GM12875 (cell line): ENCODE measurements at regions not wholly inside any gene's neighbourhood (a gene's known extent, or its start where the extent isn't known, plus 50 kb on each side); places are given as distances from the start of the nearest gene placed in this dataset.

ENCODE experiments used
- H3K4me3 ChIP-seq: one replicate; pipeline ENCODE4 v1.5.1; 2011; ENCODE audit warnings: low read depth, low read length, control low read depth
- TF ChIP-seq, protein P1 (sequence below): IDR thresholded peaks from 2 replicates; pipeline ENCODE4 v1.5.1; 2011; ENCODE audit warnings: low read depth, mild to moderate bottlenecking, control low read depth, inconsistent platforms, low read length, moderate library complexity, borderline replicate concordance; ENCODE audit not compliant: insufficient read depth

DNA sequence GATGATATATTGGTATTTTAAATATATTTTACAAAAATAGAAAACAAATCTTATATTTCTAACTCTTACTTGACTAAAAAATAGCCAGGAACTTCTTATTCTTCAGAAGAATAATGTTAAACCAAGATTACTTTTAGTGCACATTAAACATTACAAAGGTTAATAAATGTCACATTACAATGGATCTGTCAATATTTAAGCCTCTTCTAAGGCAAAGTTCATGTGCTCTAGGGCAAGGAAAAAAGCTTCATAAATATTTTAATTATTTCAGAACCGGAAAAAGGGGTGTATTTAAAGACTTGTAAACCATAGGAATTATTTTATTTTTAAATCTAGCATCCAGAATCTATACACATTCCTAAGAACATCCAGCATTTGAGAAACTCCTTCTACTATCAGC lies 166.9 kb upstream of the ROBO2 start:
- TF ChIP-seq, protein P1, sequence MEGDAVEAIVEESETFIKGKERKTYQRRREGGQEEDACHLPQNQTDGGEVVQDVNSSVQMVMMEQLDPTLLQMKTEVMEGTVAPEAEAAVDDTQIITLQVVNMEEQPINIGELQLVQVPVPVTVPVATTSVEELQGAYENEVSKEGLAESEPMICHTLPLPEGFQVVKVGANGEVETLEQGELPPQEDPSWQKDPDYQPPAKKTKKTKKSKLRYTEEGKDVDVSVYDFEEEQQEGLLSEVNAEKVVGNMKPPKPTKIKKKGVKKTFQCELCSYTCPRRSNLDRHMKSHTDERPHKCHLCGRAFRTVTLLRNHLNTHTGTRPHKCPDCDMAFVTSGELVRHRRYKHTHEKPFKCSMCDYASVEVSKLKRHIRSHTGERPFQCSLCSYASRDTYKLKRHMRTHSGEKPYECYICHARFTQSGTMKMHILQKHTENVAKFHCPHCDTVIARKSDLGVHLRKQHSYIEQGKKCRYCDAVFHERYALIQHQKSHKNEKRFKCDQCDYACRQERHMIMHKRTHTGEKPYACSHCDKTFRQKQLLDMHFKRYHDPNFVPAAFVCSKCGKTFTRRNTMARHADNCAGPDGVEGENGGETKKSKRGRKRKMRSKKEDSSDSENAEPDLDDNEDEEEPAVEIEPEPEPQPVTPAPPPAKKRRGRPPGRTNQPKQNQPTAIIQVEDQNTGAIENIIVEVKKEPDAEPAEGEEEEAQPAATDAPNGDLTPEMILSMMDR, result no peak
- H3K4me3 ChIP-seq, result no peak overlapping the region

DNA sequence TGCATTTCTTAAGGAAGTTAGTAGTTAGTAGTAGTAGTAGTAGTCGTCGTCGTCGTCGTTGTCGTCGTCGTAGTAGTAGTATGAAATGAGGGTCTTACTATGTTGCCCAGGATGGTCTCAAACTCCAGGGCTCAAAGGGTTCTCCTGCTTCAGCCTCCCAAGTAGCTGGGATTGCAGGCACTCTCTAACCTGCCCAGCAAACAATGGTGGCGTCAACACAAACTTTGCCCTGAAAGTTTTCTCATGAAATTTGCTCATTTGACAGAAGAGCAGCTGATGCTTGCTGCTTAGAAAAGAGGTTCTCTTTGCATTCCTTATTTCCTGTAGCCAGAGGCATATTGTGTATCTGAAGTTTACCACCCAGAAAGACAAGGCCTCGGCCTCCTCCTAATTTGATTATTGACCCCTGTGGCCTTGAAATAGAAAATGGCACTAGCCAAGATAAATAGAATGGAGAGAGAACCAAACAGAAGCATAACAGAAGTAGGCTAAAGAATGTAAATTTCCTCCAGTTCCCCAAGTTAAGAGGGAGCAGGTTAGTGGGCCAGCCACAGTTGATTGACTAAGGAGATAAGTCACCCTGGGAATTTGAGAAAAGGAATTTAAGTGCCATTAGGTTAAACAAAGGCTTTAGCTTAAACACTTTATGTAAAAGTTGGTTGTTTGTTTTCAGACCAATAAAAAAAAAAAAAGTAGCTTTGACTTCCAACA lies 166.2 kb upstream of the ROBO2 start:
- no peak overlapping the region for H3K4me3 ChIP-seq
- TF ChIP-seq, protein P1, result no peak

DNA sequence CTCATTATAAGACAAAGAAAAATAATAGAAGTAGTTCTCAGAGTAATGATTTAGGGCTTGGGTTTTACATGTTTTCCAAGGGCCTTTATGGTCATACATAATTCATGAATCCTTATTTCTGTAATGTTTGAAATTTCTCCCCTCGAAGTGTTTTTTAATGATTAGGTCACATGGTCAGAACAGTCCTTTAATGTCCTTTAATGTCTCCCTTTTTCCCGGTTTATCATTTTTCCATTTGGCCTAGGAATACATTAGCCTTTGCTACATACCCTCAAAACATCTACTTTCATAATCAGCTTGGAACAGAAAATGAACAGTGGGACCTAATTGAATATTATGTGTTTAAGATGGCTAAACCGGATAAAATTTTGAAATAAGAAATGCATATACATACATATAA lies 159.9 kb upstream of the ROBO2 start:
- no peak overlapping the region for H3K4me3 ChIP-seq
- TF ChIP-seq, protein P1, result no peak

GRCh38 chr3:76886761-76887500 lies 153.0 kb upstream of the ROBO2 start:
- TF ChIP-seq, protein P1, result no peak
- H3K4me3 ChIP-seq, result no peak overlapping the region

DNA sequence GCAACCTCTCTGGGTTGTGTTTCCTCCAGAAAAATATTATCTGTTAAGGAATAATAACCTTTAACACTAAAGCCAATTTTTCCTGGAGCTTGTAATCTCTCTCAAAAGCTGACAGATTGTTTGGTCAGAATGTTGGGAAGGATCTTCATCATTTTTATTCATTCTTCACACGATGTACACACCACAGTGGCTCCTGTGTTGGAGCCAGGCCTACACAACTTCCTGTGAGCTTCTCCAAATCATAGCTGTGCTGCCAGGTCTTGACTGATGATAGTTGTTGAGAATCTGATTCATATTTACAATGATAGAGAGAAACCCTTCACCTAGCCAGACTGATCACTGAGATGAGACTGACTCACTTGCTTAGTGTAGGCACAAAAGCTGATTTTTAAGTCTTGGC lies 151.0 kb upstream of the ROBO2 start:
- TF ChIP-seq, protein P1, result no peak
- no peak overlapping the region for H3K4me3 ChIP-seq

DNA sequence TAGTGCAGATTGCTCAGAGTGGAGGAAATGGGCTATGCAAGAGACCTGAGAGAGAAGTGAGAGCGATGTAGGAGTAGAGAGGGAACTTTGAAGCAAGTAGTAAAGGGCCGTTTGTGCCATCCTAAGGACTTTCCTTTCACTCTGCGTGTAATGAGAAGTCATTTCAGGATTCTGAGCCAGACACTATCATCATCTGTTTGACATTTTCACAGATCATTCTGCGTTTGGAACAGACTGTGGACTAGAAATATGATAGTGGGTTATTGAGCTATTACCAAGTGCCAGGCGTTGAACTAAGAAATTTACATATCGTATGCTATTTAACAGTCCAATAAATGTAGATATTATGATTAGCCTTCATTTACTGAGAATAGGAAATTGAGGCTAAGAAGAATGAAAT lies 150.0 kb upstream of the ROBO2 start:
- H3K4me3 ChIP-seq, result no peak overlapping the region
- TF ChIP-seq, protein P1, result no peak

GRCh38 chr3:76897076-76897475 lies 142.8 kb upstream of the ROBO2 start:
- TF ChIP-seq, protein P1, result no peak
- H3K4me3 ChIP-seq, result no peak overlapping the region
